HG03460 (cell line): ENCODE measurements at regions not wholly inside any gene's neighbourhood (a gene's known extent, or its start where the extent isn't known, plus 50 kb on each side); places are given as distances from the start of the nearest gene placed in this dataset.

Experiments used
- ATAC-seq: cut with Tn5 transposase; IDR thresholded peaks from one replicate; pipeline ENCODE4 v1.9.1; 2021; ENCODE audit not compliant: unreplicated experiment

DNA sequence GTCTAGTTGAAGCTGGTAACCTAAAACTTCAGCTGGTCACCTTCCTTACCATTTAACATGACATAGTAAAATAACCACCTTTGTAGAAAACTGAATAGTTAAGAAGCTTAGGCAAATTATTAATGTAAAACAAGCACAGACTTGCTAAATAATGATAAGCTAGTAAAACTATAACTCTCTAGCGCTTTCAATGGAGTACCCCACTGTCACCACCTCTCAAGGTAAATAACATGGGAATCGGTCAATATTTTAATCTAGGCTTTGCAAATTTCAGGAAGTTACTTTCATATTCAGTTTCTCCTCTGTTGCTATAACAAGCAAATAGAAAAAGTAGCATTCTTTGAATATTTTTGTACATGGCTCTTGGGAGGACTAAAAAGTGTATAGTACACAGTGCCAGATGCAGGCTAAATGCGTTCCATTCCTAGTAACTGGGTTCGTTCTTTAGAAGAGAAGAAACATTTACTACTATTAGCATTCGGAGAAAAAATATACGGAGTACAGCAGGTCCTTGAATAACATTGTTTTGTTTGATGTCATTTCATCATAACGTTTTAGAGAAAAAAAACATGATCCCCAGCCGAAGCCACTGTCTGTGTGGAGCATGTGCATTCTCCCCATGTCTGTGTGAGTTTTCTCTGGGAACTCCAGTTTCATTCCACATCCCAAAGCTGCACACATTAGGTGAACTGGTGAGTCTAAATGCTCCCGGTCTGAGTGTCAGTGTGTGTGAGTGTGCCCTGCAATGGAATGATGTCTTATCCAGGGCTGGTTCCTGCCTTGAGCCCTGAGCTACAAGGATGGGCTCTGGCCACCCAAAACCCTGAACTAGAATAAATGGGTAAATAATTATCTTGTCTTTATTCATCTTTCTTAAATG lies 52.5 kb downstream of the EPRS1 start:
- ATAC-seq: no peak

DNA sequence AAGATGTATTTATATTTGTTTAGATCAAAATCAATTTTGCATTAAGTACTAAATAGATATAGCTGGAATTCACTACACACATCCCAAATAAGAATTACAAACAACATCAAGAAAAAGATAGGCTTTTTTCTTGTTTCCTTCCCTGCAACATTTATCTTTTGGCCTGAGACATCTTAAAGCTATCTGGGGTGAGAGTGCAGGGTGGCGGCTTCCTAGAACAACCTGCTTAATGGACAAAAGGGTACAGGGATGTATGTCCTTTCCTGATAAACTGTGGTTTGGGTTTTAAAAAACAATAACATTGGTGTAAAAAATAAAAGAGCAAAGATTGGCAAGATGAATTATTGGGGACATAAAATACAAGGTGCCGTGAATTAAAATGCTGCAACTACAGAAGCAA lies 54.4 kb downstream of the EPRS1 start:
- ATAC-seq: no peak

DNA sequence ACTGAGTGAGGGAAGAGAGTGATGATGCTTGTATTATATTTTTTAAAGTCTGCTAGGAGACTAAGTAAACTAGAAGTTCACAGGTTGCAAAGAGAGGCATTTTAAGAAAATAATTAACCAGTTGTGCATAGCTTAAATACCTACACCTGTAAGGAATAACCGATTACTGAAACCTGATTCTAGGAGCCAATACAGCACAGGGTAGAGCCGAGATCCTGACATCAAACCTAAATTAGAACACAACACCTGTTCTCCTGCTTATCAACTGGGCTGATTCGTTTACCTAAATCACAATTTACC lies 54.8 kb downstream of the EPRS1 start:
- no peak for ATAC-seq

DNA sequence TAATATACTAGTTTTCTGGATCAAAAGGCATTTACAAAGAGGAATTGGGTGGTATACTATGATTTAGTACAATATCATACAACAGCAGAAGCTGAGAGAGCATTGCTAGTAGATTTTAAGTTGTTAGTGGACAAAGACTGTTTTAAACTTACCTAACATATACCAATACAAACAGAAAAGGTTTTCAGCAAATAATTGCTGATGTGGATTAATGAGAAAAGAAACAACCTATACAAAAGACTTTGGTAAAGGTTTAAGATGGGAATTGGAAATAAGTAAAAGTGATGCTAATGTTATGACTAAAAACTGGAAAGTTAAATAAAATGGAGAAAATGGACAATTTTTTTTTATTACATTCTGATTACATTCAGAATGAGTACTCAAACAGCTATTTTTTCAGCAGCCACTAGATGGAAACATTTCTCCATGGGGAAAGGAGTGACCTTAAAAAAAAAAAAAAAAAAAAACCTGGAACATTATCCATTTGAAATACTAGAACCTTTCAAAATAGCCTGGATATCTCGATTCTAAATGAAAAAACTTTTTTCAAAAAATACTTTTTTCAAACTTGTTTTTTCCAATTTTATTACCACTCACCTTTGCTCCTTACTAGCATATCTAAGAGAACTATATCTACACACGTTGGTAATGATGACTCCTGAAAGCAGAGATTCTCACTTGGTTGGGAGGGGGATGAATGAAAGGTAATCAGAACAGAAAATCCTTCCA lies 55.4 kb downstream of the EPRS1 start:
- no peak for ATAC-seq

DNA sequence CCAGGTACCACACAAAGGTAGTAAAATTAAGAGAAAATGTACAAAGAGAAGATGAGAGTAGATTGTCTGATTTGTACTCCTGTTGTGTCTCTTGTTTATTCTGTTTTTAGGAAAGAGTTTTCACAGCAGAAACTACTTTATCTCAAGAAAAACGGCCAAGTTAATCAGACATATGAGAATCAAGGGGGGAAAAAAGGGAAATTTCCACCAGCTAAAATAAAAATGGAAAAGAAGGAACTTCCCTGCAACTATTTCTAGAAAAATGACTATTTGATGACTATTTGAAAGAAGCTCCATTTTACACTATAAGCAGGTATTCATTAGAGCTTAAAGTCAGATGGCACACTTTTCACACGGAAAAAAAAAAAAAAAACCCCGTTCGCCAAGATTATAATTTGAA lies 56.5 kb downstream of the EPRS1 start:
- no peak for ATAC-seq

DNA sequence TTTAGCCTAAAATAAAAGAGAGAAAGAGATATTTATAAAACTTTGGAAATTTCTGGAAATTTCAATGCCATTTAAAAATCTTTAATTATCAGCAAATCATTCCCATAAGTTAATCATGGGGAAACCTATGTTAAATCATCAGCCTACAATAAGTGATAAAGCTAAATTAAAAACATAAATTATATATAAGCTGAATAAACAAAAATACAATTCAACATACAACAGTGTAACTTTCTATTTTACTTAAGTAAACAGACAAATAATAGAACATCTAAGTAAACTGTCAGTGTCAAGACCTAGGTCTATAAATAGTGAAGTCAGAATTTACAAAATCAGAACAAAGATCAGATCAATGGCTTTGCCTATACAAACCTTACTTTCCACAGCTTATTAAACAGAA lies 57.5 kb downstream of the EPRS1 start:
- no peak for ATAC-seq

DNA sequence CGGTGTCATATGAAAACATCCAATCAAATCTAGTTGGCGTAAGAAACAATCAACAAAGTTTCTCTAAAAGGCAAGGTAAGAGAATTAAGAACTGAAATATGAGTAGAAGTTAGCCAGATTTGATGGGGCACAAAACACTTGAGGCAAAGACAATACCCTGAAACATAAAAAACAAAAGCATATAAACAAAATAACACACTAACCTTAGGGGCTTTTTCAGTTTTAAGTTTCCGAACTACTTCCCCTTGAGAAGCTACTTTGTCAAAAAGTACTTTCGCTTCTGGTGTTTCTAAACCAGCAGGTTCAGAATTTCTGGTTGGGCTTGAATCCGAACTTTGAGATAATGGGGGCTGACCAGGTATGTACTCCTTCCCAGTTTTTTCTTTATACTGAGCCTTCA lies 57.9 kb downstream of the EPRS1 start:
- peak; percentile 64 for ATAC-seq

DNA sequence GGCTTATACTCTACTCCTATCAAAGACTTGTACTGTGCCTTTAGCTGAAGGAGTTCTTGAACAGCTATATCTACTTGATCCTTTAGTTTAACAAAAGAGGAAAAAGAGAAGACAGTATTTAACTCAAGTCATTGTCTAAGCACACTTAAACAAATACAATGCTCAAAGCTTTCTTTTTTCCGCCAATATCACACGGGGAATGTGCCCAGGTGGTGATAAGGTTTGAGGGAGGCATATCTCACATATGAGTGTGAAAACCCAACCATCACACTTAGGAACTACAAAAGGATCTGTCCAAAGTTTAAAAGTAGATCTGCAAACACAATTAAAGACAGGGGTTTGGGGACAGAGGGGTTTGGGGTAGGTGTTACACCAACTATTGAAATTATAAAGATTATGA lies 59.0 kb upstream of the SLC30A10 start:
- ATAC-seq: no peak

DNA sequence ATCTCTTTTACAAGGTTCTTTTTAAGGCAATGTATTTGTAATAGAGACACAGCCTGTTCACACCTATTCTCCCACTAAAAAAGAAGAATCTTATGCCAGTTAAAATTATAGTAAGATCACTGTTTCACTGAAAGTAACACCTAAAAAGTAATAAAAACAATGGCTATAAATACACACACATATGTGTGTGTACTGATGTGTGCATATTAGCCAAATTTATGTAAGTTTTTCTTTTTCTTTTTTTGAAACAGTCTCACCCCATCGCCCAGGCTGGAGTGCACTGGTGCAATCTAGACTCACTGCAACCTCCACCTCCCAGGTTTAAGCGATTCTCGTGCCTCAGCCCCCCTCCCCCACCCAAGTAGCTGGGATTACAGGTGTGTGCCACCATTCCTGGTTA lies 56.8 kb upstream of the SLC30A10 start:
- no peak for ATAC-seq
